Renal cortical epithelial cell (primary cell): ENCODE measurements at regions not wholly inside any gene's neighbourhood (a gene's known extent, or its start where the extent isn't known, plus 50 kb on each side); places are given as distances from the start of the nearest gene placed in this dataset.
"Not testable (repeated sequence)": the region's sequence is repeated elsewhere in the genome, so short reads cannot be mapped to it uniquely, and the experiment has no call there.

Source experiments
- DNase-seq: peaks from one replicate; pipeline ENCODE4 v3.0.0-alpha.2; 2011; ENCODE audit warnings: low read depth

DNA sequence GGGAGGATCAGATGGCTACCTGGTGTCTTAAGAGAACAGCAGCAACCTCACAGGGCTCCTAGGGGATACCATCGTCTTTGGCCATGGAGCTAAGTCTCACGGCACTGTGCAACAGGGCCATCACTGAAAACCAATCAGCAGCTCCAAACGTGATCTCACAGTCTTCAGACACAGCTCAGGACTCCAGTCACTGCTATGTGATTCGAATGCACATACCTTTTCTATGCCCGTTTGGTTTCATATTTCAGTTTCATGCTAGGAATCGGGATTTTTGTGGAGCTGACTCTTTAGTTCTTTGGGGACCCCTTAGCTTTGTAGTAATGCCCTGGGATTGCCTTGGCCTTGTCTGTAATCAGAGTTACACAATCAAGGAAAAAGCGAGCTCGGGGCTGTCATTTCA is 162.8 kb upstream of the CDH11 start:
- DNase-seq = no peak

DNA sequence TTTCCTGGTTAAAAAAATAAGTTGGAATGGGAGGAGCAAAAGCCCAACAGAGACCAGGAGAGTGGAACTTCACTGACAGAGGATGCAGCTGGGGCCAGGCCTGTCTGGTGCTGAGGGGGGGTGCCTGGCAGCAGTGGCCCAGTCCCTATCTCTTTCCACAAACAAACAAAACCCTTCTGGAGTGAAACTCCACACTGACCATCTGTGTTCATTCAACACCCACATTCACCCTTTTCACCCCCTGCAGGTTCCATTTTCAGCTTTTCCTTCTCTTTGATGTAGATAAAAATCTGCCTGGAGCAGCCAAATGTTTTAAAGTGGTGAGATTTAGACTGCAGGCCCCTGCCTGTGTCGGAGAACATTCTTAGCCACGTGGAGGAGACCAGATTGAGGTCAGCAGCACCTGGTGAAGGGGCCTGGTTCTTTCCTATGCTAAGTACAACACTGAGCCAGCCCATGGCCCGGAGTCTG is 161.4 kb upstream of the CDH11 start:
- no peak for DNase-seq

- no peak for DNase-seq
These were observed 159.7 kb upstream of the CDH11 start for GRCh38 chr16:65281586-65281985.

DNA sequence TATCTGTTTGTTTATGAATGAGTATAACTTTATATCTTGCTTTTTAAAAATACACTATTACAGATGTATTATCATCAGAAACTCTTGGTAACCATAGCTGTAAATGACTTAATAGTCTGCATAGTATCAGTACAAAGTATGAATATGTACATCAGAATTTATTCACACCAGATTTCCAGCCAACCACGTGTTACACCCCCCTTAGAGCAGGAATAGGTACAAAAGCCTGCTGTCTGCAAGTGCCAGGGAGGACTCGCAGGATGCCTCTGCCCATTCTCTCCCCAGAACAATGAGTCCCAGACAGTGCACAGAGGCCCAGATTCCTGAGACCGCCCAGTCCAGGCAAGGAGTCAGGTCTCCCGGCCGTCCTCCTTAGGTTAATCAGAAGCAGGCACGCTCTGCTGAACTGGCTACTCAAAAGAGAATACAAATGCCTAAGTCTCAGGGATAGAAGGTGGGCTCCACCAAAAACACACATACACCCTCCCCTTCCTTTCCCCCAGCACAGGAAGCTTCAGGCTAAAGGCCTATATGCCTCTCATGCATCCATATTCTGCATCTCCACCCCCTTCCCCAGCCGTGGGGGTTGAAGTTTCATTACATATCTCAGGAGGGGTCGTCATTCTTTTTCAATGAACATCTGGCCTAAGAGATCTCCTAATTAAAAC is 159.1 kb upstream of the CDH11 start:
- DNase-seq = no peak

- no peak for DNase-seq
These were observed 157.7 kb upstream of the CDH11 start for GRCh38 chr16:65279576-65279975.

- no peak for DNase-seq
These were observed 157.0 kb upstream of the CDH11 start for GRCh38 chr16:65278874-65279273.

GRCh38 chr16:65274566-65274965 is 152.7 kb upstream of the CDH11 start:
- no peak for DNase-seq

DNA sequence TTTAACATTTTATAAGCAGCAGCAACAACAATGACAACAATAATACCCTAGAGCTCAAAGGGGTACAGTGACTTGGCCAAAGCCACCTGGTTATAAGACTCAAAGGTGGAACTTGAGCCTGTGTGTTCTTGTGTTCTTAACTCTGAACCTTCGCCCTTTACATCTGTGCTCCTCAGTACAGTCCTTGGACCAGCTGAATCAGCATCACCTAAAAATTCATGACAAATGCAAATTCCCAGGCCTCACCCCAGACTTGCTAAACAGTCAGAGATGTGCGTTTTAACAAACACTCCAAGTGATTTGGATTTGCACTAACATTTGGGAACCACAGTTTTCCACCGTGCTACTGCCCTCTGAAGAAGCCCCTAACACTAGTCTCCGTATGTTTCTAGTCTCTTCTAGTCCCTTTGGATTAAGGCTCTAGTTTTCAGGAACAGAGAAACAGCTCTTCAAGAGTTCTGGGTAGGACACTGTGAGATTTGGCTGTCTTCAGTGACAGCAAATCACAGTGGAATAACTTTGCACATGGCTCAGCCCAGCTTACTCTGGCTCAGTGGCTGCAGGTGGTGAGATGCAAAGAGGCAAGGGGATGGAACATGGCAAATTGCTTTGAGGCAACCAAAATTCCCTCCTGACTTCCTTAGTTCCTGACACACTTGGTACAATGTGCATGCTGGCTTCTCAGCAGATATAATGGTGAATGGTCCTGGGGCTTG is 151.0 kb upstream of the CDH11 start:
- DNase-seq = no peak

GRCh38 chr16:65271996-65272395 is 150.1 kb upstream of the CDH11 start:
- no peak for DNase-seq

DNA sequence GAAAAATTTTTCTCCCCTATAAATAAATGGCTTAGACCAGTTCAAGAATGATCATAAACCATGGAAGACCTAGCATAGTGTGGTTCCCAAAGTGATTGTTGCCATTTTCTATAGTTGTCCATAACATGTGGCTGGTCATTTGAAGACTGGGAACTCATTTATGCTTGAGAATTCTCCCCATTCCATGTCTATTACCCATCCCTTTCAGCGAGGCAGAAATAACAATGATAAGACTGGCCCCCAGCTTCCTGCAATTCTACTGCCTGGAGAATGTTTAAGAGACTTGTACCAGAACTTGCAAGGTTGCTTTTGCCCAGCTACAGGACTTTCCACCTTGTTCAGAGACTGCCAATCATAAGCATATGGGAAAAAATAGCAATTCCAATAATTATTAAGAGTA is 146.5 kb upstream of the CDH11 start:
- no peak for DNase-seq

DNA sequence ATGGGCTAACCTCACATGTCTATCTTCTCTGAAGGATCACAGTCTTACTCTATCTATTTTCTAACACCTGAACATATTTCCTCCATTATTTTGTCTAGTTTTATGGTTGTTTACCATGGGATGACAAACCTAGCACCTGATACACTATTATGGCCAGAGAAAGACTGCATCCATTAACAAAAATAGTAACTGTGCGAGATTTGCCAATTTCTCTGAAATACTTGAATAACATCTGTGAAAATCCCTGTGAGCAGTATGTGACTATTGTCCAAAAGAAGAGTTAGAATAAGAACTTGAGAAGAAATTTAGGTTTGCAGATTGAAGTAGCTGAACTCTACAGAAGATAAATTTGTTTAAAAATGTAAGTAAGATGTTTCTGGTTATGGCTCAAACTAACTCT is 142.0 kb upstream of the CDH11 start:
- DNase-seq = no peak

DNA sequence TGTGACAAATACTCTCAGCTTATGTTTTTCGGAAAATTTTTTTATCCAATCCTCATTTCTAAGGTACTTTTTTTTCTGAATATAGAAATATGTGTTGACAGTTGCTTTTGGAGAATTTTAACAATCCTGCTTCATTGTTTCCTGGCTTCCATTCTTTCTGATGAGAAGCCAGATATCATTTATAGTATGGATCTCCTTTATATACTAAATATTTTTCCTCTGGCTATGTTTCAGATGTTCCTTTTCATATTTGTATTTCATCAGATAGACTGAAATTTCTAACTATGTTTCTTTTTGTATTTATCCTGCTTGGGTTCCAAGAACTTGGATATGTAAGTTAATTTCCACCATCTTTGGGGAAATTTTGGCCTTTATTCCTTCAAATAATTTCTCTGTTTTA is 138.9 kb upstream of the CDH11 start:
- DNase-seq = no peak

GRCh38 chr16:65254144-65254543 is 132.3 kb upstream of the CDH11 start:
- no peak for DNase-seq

- DNase-seq = no peak
These were observed 127.9 kb upstream of the CDH11 start for GRCh38 chr16:65249768-65250167.

DNA sequence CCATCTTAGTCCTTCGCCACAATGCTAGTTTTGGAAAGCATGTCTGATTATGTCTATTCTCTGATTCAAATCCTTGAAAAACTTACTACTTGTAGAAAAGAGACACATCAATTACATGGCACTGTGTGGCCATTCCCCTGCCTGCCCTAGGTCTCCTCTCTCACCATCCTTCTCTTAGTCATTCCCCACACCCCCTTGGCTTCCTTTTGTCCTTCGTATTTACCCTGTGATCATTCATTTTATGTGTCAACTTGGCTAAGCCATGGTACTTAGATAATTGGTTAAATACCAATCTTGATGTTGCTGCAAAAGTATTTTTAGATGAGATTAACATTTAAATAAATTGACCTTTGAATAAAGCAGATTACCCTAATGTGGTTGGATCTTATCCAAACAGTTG is 122.9 kb upstream of the CDH11 start:
- DNase-seq = no peak

GRCh38 chr16:65235339-65236177 is 113.7 kb upstream of the CDH11 start:
- no peak for DNase-seq

DNA sequence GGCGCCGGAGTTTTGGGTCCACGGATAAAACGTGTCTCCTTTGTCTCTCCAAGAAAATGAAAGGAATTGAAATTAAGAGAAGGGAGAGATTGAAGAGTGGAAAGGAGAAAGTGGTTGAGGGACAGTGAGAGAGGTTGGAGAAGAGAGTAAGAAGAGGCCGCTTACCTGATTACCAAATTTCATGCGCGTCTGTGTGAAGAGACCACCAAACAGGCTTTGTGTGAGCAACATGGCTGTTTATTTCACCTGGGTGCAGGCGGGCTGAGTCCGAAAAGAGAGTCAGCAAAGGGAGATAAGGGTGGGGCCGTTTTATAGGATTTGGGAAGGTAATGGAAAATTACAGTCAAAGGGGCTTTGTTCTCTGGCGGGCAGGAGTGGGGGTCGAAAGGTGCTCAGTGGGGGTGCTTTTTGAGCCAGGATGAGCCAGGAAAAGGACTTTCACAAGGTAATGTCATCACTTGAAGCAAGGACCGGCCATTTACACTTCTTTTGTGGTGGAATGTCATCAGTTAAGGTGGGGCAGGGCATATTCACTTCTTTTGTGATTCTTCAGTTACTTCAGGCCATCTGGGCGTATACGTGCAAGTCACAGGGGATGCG is 113.0 kb upstream of the CDH11 start:
- DNase-seq = not testable (repeated sequence)

DNA sequence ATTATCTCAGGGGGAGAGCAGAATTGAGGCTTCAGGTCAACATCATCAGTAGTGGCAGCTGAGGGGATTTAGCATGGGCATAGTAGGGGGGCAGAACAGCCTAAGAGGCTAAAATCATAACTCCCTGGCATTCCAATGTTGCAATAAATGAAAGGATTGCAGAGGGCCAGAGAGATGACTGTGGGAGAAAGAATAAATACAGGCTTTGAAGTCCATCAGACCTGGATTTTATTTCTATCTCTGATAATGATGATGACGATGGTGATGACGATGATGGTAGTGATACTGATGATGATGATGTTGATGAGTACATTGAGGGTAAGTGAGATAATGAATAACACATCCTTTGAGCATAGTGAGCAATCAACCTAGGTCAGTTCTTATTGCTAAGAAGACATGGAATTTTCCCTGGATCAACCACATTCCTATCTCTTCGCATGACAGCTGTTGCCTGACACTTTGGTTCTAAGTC is 107.4 kb upstream of the CDH11 start:
- DNase-seq = no peak

DNA sequence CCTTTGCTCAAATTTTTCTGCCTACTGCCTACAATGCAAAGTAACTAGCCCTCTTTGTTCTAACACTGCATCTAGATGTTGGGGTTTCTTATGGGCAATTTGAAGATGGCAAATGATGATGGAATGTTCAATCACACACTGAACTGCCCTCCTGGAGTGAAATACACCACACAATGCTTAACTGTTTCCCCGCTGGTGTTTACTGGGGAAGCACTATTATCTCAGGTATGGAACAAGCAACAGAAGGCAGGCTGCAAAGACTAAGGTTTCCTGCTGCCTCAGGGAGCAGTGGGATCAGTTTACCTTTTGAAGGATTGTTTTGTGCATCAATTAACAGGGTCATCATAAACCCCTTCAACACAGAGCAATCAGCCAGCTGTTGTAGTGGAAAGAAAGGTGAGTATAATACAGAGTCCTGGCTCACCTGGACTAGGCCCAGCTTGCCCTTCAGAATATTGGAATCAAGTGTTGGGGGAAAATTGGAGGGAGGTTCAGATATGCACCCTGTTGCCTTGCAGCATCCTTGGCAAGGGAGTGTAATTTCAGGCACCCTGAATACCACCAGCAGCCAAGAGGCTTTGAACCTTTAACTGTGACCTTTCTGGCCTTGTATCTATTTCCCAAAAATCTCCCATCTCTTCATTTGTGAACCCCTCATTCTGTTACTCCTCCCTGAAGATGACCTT is 105.4 kb upstream of the CDH11 start:
- DNase-seq = no peak

- DNase-seq = no peak
These were observed 104.2 kb upstream of the CDH11 start for GRCh38 chr16:65226077-65226476.

DNA sequence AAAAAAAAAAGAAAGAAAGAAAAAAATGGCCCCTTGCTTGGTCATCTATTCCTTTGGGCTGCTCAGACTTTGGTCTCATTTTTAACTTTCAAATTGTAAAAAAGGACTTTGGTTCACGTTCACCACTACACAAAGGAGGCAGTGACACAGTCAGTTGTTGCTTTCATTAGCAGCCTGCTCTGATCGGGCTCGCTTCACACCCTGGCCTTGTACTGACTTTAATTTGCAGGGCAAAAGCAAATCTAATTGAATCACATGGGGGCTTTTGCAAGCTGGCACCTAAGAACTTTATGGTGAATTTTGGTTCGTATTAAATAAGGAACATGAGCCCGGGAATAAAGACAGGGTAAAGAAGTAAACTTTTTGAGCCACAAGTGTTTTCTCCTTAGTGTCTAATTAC is 103.6 kb upstream of the CDH11 start:
- no peak for DNase-seq

- DNase-seq = no peak
These were observed 103.1 kb upstream of the CDH11 start for GRCh38 chr16:65224994-65225393.
